HUES6 (cell line): ENCODE measurements at regions not wholly inside any gene's neighbourhood (a gene's known extent, or its start where the extent isn't known, plus 50 kb on each side); places are given as distances from the start of the nearest gene placed in this dataset.

Experiments
- H3K27ac ChIP-seq: 2 replicates; pipeline ENCODE4 v1.7.0; 2013; ENCODE audit warnings: low read depth, mild to moderate bottlenecking, low read length, inconsistent platforms
- H3K27me3 ChIP-seq: 2 replicates; pipeline ENCODE4 v1.6.1; 2013; ENCODE audit warnings: low read length; ENCODE audit not compliant: control insufficient read depth, insufficient read depth
- H3K36me3 ChIP-seq: 2 replicates; pipeline ENCODE4 v1.6.1; 2013; ENCODE audit warnings: low read length; ENCODE audit not compliant: control insufficient read depth, insufficient read depth
- H3K4me1 ChIP-seq: 2 replicates; pipeline ENCODE4 v1.6.1; 2013; ENCODE audit warnings: low read length; ENCODE audit not compliant: control insufficient read depth, insufficient read depth
- H3K4me3 ChIP-seq: 2 replicates; pipeline ENCODE4 v1.5.1; 2013; ENCODE audit warnings: low read depth, low read length
- H3K9ac ChIP-seq: one replicate; pipeline ENCODE4 v1.6.1; 2013; ENCODE audit warnings: mild to moderate bottlenecking, low read length
- H3K9me3 ChIP-seq: 2 replicates; pipeline ENCODE4 v1.6.1; 2013; ENCODE audit warnings: low read depth, low read length; ENCODE audit not compliant: control insufficient read depth, insufficient read depth

- Histone ChIP-seq H3K27me3 (no peaks in the 10 kb centered on the region), H3K36me3 (no peaks in the 10 kb centered on the region), H3K4me1 (no peaks in the 10 kb centered on the region), H3K27ac (no peak overlapping the region), H3K9ac (no peak overlapping the region), H3K9me3 (no peaks in the 10 kb centered on the region), H3K4me3 (no peak overlapping the region)
Measured at GRCh38 chr14:101247842-101248725, 313.2 kb upstream of the DIO3 start.

GRCh38 chr14:101248840-101249675, 312.2 kb upstream of the DIO3 start:
- no peaks in the 10 kb centered on the region for H3K9me3 ChIP-seq
- no peak overlapping the region for H3K9ac ChIP-seq
- H3K27ac ChIP-seq = no peak overlapping the region
- no peaks in the 10 kb centered on the region for H3K27me3 ChIP-seq
- H3K36me3 ChIP-seq = no peaks in the 10 kb centered on the region
- no peaks in the 10 kb centered on the region for H3K4me1 ChIP-seq
- no peak overlapping the region for H3K4me3 ChIP-seq

DNA sequence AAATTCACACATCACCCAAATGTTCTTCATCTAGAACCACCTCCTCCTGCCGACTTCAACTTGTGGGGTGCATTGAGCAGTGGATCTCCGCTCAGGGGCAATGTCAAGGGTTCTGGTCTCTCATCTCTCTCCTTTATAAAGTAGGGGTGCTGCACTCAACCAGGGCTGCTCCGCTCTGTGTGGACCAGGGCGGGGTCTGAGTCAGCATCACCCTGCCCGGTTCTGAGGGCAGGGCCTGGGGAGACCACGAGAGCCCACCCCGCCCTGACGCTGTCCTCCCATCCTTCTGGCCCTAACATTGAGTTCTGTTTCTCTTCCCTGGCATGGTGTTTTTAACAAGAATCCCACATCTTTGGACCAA, 311.6 kb upstream of the DIO3 start:
- no peaks in the 10 kb centered on the region for H3K4me1 ChIP-seq
- no peaks in the 10 kb centered on the region for H3K27me3 ChIP-seq
- no peaks in the 10 kb centered on the region for H3K9me3 ChIP-seq
- H3K27ac ChIP-seq = no peak overlapping the region
- no peak overlapping the region for H3K4me3 ChIP-seq
- no peaks in the 10 kb centered on the region for H3K36me3 ChIP-seq
- H3K9ac ChIP-seq = no peak overlapping the region

DNA sequence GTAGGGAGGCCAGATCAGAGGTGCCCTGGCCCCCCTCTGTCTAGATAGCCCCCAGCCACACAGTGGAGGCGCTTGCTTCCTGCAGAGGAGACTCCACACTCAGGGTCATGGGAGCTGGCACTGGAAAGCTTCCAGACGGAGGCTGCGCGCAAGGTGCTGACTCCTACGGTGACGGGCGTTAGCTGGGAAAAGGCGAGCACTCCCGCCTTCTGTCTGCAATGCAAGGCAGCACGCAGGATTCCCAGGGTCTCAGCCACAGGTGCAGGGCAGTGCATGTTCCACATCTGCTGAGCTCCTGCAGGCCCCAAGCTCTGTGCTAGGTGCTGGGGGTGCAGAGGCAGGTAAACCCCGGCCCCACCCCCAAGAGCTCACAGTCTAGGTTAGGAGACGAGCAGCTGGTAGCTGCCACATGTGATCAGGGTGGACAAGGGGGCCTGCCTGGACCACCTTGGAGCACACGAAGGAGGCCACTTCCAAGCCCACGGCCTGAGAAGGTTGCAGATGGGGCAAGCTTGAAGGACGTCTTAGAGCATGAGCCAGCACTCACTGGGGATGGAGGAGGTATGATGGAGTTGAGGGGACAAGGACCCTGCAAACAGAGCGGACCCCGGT, 310.9 kb upstream of the DIO3 start:
- Histone ChIP-seq H3K27me3 (no peaks in the 10 kb centered on the region), H3K27ac (no peak overlapping the region), H3K4me1 (no peaks in the 10 kb centered on the region), H3K4me3 (no peak overlapping the region), H3K36me3 (no peaks in the 10 kb centered on the region), H3K9me3 (no peaks in the 10 kb centered on the region), H3K9ac (no peak overlapping the region)

GRCh38 chr14:101250948-101251811, 310.1 kb upstream of the DIO3 start:
- H3K4me1 ChIP-seq = no peaks in the 10 kb centered on the region
- H3K27me3 ChIP-seq = no peaks in the 10 kb centered on the region
- no peaks in the 10 kb centered on the region for H3K36me3 ChIP-seq
- no peak overlapping the region for H3K9ac ChIP-seq
- H3K9me3 ChIP-seq = no peaks in the 10 kb centered on the region
- no peak overlapping the region for H3K27ac ChIP-seq
- H3K4me3 ChIP-seq = no peak overlapping the region

DNA sequence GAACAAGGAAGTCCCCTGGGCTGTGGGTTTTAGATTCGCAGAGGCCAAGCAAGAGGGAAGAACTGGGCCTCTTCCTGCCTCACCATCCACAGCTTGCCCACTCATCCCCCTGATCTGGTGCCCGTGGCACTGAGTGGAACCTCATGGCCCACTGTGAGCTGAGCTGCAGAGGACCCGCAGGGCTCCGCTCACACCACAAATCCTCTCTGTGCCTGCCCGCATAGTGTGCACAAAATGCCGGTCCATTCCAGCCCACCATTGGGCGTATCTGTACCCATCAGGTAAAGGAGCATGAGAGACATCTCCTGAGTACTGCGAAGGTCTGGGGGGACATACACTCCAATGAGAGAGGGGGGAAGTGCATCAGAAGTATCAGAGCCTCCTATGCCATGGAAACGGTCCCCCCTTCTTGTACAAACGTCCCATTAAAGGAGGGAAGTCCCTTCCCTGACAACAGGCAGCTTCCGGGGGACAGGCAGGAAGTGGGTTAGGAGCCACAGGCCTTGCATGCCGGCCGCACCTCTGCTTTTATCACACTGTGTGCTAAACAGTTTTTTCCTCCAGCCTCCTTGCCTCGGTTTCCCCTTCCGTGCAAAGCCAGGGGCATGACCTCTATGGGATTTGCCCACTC, 309.4 kb upstream of the DIO3 start:
- H3K36me3 ChIP-seq = no peaks in the 10 kb centered on the region
- H3K4me3 ChIP-seq = no peak overlapping the region
- H3K4me1 ChIP-seq = no peaks in the 10 kb centered on the region
- no peak overlapping the region for H3K9ac ChIP-seq
- no peak overlapping the region for H3K27ac ChIP-seq
- no peaks in the 10 kb centered on the region for H3K9me3 ChIP-seq
- no peaks in the 10 kb centered on the region for H3K27me3 ChIP-seq

DNA sequence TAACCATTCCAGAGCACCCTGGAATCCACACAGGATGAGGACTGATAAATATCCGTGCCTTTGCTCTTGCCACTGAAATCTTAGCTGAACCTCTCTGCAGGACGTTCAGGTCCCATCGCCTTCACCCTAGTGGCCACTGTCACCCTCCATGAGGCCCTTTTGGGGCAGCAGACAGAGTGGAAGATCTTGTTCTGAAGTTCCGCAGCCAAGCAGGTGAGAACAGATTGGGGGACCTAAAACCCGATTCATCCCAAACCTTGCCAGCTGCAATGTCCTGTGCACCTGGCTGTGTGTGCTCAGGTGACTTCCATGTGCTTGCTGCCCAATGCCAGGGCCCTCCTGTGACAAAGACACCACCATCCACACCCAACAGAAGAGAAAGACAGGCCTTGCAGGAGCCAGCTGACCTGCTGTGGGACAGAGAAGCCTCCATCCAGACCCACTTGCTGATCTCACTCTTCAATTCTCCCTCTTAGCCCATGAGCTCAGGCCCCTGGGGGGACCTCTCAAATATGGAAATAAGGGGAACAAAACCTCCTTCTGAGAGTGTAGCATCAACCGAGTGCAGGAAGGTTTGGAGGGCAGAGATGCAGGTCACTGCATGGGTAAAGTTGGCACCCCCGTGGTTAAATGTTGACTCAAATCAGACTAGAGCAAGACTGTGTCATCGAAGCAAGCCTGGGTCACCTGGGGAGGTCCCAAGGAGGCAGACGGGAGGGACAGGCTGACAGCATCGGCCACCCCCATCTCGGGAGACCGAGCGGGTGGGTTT, 308.7 kb upstream of the DIO3 start:
- Histone ChIP-seq H3K36me3 (no peaks in the 10 kb centered on the region), H3K4me1 (no peaks in the 10 kb centered on the region), H3K9ac (no peak overlapping the region), H3K27me3 (no peaks in the 10 kb centered on the region), H3K4me3 (no peak overlapping the region), H3K9me3 (no peaks in the 10 kb centered on the region), H3K27ac (no peak overlapping the region)

DNA sequence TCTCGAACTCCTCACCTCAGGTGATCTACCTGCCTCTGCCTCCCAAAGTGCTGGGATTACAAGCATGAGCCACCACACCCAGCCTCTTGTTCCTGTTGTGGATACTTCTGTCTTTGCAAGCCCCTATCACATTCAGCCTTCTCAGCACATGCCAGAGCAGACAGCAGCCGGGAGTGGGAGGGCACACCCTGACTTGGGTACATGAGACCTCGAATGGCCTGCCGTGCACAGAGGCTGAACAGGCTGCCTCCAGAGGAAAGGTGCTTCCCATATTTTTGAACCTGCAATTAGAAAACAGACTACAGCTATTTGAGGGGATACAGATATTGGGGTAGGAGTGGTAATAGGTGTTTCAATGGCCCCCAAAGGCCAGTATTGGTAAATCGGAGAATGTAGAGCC, 307.3 kb upstream of the DIO3 start:
- H3K9ac ChIP-seq = no peak overlapping the region
- H3K27me3 ChIP-seq = no peaks in the 10 kb centered on the region
- H3K4me1 ChIP-seq = no peaks in the 10 kb centered on the region
- no peak overlapping the region for H3K27ac ChIP-seq
- no peaks in the 10 kb centered on the region for H3K9me3 ChIP-seq
- no peaks in the 10 kb centered on the region for H3K36me3 ChIP-seq
- no peak overlapping the region for H3K4me3 ChIP-seq

- no peak overlapping the region for H3K9ac ChIP-seq
- H3K4me1 ChIP-seq = no peaks in the 10 kb centered on the region
- no peak overlapping the region for H3K27ac ChIP-seq
- H3K4me3 ChIP-seq = no peak overlapping the region
- H3K36me3 ChIP-seq = no peaks in the 10 kb centered on the region
- H3K9me3 ChIP-seq = no peaks in the 10 kb centered on the region
- no peaks in the 10 kb centered on the region for H3K27me3 ChIP-seq
Measured at GRCh38 chr14:101254805-101255764, 306.2 kb upstream of the DIO3 start.
